KMS-11 (cell line): ENCODE measurements at regions not wholly inside any gene's neighbourhood (a gene's known extent, or its start where the extent isn't known, plus 50 kb on each side); places are given as distances from the start of the nearest gene placed in this dataset.

ENCODE experiments used
- H2AFZ ChIP-seq: fragments of 200-600 bp; sonication (generic); 2 replicates; pipeline ENCODE4 v1.6.1; 2016; ENCODE audit warnings: antibody characterized with exemption, mixed run types, low read depth
- H3K27ac ChIP-seq: fragments of 200-600 bp; sonication (generic); 2 replicates; pipeline ENCODE4 v1.6.1; 2016; ENCODE audit warnings: mild to moderate bottlenecking, mixed run types
- H3K27me3 ChIP-seq: fragments of 200-600 bp; sonication (generic); 2 replicates; pipeline ENCODE4 v1.6.1; 2017; ENCODE audit warnings: mild to moderate bottlenecking, low read depth, mixed run types, moderate library complexity; ENCODE audit not compliant: insufficient read depth
- H3K36me3 ChIP-seq: fragments of 200-600 bp; sonication (generic); 2 replicates; pipeline ENCODE4 v1.6.1; 2017; ENCODE audit warnings: mild to moderate bottlenecking, mixed run types; ENCODE audit not compliant: insufficient read depth
- H3K4me1 ChIP-seq: fragments of 200-600 bp; sonication (generic); 2 replicates; pipeline ENCODE4 v1.6.1; 2016; ENCODE audit warnings: mild to moderate bottlenecking, low read depth, mixed run types; ENCODE audit not compliant: poor library complexity, severe bottlenecking
- H3K4me2 ChIP-seq: fragments of 200-600 bp; sonication (generic); 2 replicates; pipeline ENCODE4 v1.7.0; 2016; ENCODE audit warnings: mild to moderate bottlenecking, mixed run types
- H3K4me3 ChIP-seq: fragments of 200-600 bp; sonication (generic); IDR thresholded peaks from 2 replicates; pipeline ENCODE4 v1.6.1; 2017; ENCODE audit warnings: low read depth, low read length, mixed read lengths; ENCODE audit not compliant: insufficient read depth
- H3K79me2 ChIP-seq: fragments of 200-600 bp; sonication (generic); 2 replicates; pipeline ENCODE4 v1.6.1; 2016; ENCODE audit warnings: low read depth, mixed run types; ENCODE audit not compliant: insufficient read depth
- H3K9ac ChIP-seq: fragments of 200-600 bp; sonication (generic); 2 replicates; pipeline ENCODE4 v1.6.1; 2016; ENCODE audit warnings: mild to moderate bottlenecking, mixed run types
- H4K20me1 ChIP-seq: fragments of 200-600 bp; sonication (generic); 2 replicates; pipeline ENCODE4 v1.6.1; 2016; ENCODE audit warnings: mild to moderate bottlenecking, mixed run types; ENCODE audit not compliant: insufficient read depth
- CTCF ChIP-seq: fragments of 200-600 bp; sonication (generic); conservative IDR thresholded peaks from 2 replicates; pipeline ENCODE4 v1.6.1; 2017; ENCODE audit warnings: low read depth, mild to moderate bottlenecking, antibody characterized with exemption, low read length, moderate library complexity, mixed read lengths

DNA sequence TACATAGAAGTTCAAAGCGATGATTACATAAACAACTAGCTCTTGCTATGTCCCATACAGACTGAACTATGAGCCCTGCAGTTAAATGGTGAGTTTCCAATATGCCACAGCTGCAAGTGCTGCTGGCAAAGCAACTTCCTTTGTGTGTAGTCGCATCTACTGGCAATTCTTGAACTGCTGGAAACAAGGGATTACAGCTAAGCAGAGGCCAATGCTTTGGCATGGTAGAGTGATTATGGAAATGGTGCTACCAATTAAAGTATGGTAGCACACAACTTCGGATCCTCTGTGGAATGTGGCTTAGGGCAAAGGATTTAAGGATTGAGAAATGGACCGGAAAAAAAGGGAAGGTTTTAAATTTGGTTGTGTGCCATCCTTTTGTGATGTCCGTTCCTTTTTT lies 856.6 kb downstream of the MAT2B start:
- Histone ChIP-seq H3K4me1 (no peaks in the 10 kb centered on the region), H3K27ac (no peak overlapping the region), H3K36me3 (no peaks in the 10 kb centered on the region), H3K79me2 (no peaks in the 10 kb centered on the region), H3K4me3 (no peak overlapping the region), H4K20me1 (no peaks in the 10 kb centered on the region), H3K9ac (no peak overlapping the region), H3K27me3 (no peaks in the 10 kb centered on the region), H2AFZ (no peak overlapping the region), H3K4me2 (no peak overlapping the region)
- TF ChIP-seq CTCF: no peak

DNA sequence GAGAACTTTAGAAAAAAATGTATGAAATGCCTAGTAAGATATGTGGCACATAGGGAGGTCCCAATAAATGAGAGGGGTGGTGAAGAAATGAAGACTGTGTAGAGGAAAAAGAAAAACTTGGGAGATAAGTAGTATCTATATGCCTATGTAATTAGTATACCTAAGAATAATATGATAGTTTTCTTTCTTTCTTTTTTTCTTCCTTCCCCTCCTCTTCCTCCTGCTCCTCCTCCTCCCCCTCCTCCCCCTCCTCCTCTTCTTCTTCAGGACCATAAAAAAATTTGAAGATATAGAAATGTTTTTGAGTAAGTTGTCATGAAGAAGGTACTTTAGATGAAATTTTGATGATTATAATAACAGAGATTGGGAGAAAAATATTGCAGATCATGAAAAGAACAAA lies 857.4 kb downstream of the MAT2B start:
- no peaks in the 10 kb centered on the region for H3K36me3 ChIP-seq
- no peak overlapping the region for H2AFZ ChIP-seq
- no peak overlapping the region for H3K4me3 ChIP-seq
- H4K20me1 ChIP-seq: no peaks in the 10 kb centered on the region
- no peak overlapping the region for H3K27ac ChIP-seq
- H3K79me2 ChIP-seq: no peaks in the 10 kb centered on the region
- no peak overlapping the region for H3K9ac ChIP-seq
- H3K27me3 ChIP-seq: no peaks in the 10 kb centered on the region
- no peak for TF ChIP-seq CTCF
- no peak overlapping the region for H3K4me2 ChIP-seq
- H3K4me1 ChIP-seq: no peaks in the 10 kb centered on the region

DNA sequence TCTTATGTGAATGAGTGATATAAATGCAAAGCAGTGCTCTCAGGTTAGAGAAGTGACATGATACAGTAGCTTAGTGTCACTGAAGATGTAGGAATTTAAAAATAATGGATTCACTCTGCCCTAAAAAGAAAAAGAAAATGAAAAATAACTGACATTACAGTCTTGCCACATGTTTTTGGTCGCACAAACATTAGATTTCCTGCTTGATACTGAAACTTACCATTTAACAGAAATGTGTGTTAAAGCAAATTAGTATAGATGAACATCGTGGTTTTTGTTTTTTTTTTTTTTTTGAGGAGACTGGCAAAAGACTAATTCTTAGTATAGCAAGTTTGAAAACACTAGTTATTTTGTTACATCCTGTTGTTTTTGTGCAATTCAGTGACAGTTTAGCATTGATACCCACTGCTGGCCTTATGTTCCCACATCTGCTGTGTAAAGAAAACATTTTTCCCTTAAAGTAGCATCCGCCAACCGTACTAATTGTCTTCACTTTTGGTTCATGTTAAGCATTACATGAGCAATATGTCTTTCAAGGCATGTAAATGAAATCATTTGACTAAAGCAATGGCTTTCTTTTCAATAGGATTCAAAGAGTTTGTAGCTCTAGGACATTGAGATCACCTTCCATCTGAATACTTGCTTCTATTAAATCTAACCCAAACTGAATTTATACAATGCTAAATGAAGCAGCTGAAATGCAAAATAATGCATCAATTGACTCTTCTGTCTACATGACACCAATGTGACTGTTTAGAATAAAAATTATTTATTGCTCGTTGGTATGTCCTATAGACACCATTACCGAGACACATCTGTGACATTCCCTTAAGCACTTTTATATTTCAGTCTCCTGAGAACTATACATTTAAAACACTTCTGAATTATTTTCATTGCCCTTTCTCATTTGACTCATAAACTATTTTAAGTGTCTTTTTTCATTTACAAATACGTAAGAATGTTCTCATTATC lies 859.1 kb downstream of the MAT2B start:
- H4K20me1 ChIP-seq: no peaks in the 10 kb centered on the region
- no peak overlapping the region for H3K9ac ChIP-seq
- H3K27me3 ChIP-seq: no peaks in the 10 kb centered on the region
- no peak overlapping the region for H3K4me3 ChIP-seq
- no peaks in the 10 kb centered on the region for H3K36me3 ChIP-seq
- H3K27ac ChIP-seq: no peak overlapping the region
- TF ChIP-seq CTCF: no peak
- no peaks in the 10 kb centered on the region for H3K79me2 ChIP-seq
- H2AFZ ChIP-seq: no peak overlapping the region
- no peaks in the 10 kb centered on the region for H3K4me1 ChIP-seq
- H3K4me2 ChIP-seq: no peak overlapping the region

- no peaks in the 10 kb centered on the region for H3K4me1 ChIP-seq
- H3K79me2 ChIP-seq: no peaks in the 10 kb centered on the region
- H3K27me3 ChIP-seq: no peaks in the 10 kb centered on the region
- no peaks in the 10 kb centered on the region for H3K36me3 ChIP-seq
- H3K4me2 ChIP-seq: no peak overlapping the region
- no peak overlapping the region for H3K4me3 ChIP-seq
- H3K9ac ChIP-seq: no peak overlapping the region
- H4K20me1 ChIP-seq: no peaks in the 10 kb centered on the region
- no peak overlapping the region for H2AFZ ChIP-seq
- TF ChIP-seq CTCF: no peak
- no peak overlapping the region for H3K27ac ChIP-seq
Measured at GRCh38 chr5:164370841-164371240, 865.4 kb downstream of the MAT2B start.
